Vagina (tissue), 2 donors: ENCODE measurements at regions not wholly inside any gene's neighbourhood (a gene's known extent, or its start where the extent isn't known, plus 50 kb on each side); places are given as distances from the start of the nearest gene placed in this dataset.

Experiments used
- POLR2A ChIP-seq, 2 donors: fragments of 450-650 bp; IDR thresholded peaks; one replicate each; pipeline ENCODE4 v1.6.1; 2017; ENCODE audit warnings: antibody characterized with exemption in 2 of 2, mild to moderate bottlenecking in 2 of 2, moderate library complexity in 2 of 2
- POLR2AphosphoS5 ChIP-seq, 2 donors: sonication (generic); formaldehyde crosslinking; IDR thresholded peaks; one replicate each; pipeline ENCODE4 v1.9.0; 2017; ENCODE audit warnings: antibody characterized with exemption in 2 of 2, mild to moderate bottlenecking in 2 of 2, low read depth in 1 of 2; ENCODE audit not compliant: insufficient read depth in 1 of 2

DNA sequence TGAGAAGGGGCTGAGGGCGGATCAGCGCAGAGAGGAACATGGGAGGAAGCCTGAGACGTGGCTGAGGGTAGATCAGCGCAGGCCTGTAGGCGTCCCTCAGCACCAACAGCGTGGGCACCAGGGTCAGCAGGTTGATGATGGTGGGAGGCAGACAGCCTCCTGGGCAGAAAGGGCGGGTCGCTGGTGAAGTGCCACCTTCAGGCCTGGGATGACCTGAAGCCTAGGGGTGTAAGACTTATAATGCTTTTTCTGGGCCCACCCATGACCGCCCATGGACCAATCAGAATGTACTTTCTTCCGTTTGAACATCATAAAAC is 462.1 kb downstream of the TBC1D32 start:
- no peak for TF ChIP-seq POLR2AphosphoS5 (IDR thresholded peaks at IDR 0.05; ENCODE audit: insufficient read depth in 1 of 2, low read depth in 1 of 2)
- TF ChIP-seq POLR2A (IDR thresholded peaks at IDR 0.05), result no peak
